SH-SY5Y (cell line): ENCODE measurements at regions not wholly inside any gene's neighbourhood (a gene's known extent, or its start where the extent isn't known, plus 50 kb on each side); places are given as distances from the start of the nearest gene placed in this dataset.

Experiments
- GATA2 ChIP-seq: IDR thresholded peaks from 2 replicates; pipeline ENCODE4 v1.6.1; 2011; ENCODE audit warnings: mild to moderate bottlenecking, low read depth, low read length
- GATA3 ChIP-seq: IDR thresholded peaks from 2 replicates; pipeline ENCODE4 v1.6.1; 2011; ENCODE audit warnings: low read depth, mild to moderate bottlenecking, low read length, moderate library complexity

DNA sequence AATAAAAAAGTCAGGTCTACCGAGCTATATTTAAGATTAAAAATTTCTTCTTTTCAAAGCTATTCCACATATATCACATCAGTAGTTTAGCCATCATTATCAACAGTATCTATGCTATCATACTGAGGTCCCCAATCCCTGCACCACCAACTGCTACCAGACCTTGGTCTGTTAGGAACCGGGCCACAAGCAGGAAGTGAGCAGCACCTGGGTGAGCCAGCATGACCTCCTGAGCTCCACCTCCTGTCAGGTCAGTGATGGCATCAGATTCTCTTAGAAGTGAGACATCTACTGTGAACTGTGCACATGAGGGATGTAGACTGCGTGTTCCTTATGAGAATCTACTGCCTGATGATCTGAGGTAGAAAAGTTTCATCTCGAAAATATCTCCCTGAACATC is 632.1 kb upstream of the KCND2 start:
- TF ChIP-seq GATA2 = no peak
- no peak for TF ChIP-seq GATA3
